Hepatocyte (in vitro differentiated cells): ENCODE measurements at regions not wholly inside any gene's neighbourhood (a gene's known extent, or its start where the extent isn't known, plus 50 kb on each side); places are given as distances from the start of the nearest gene placed in this dataset.

Source experiments
- DNase-seq: peaks from one replicate; pipeline ENCODE4 v3.0.0-alpha.2; 2016; ENCODE audit warnings: low spot score
- H2AFZ ChIP-seq: fragments of 200-600 bp; sonication (generic); 2 replicates; pipeline ENCODE4 v1.6.0; 2016; ENCODE audit warnings: antibody characterized with exemption, mild to moderate bottlenecking
- H3K27ac ChIP-seq: fragments of 200-600 bp; sonication (generic); 2 replicates; pipeline ENCODE4 v1.5.1; 2016; ENCODE audit warnings: mild to moderate bottlenecking
- H3K27me3 ChIP-seq: fragments of 200-600 bp; sonication (generic); 2 replicates; pipeline ENCODE4 v1.6.1; 2016
- H3K36me3 ChIP-seq: fragments of 200-600 bp; sonication (generic); replicated peaks from 2 replicates; pipeline ENCODE4 v1.5.1; 2016; ENCODE audit warnings: low read depth; ENCODE audit not compliant: insufficient read depth
- H3K4me1 ChIP-seq: fragments of 200-600 bp; sonication (generic); 2 replicates; pipeline ENCODE4 v1.5.1; 2016; ENCODE audit warnings: mild to moderate bottlenecking, moderate library complexity; ENCODE audit not compliant: insufficient read depth
- H3K4me2 ChIP-seq: fragments of 200-600 bp; sonication (generic); 2 replicates; pipeline ENCODE4 v1.6.0; 2016
- H3K4me3 ChIP-seq: fragments of 200-600 bp; sonication (generic); 2 replicates; pipeline ENCODE4 v1.5.1; 2016; ENCODE audit warnings: mild to moderate bottlenecking
- H3K79me2 ChIP-seq: fragments of 200-600 bp; sonication (generic); 2 replicates; pipeline ENCODE4 v1.6.0; 2017; ENCODE audit warnings: mild to moderate bottlenecking
- H3K9me2 ChIP-seq: fragments of 200-600 bp; sonication (generic); replicated peaks from 2 replicates; pipeline ENCODE4 v1.6.0; 2017; ENCODE audit warnings: mild to moderate bottlenecking; ENCODE audit not compliant: insufficient read depth
- H3K9me3 ChIP-seq: fragments of 200-600 bp; sonication (generic); 2 replicates; pipeline ENCODE4 v1.5.1; 2016; ENCODE audit warnings: low read depth, mild to moderate bottlenecking
- H4K20me1 ChIP-seq: fragments of 200-600 bp; sonication (generic); 2 replicates; pipeline ENCODE4 v1.6.0; 2016; ENCODE audit warnings: mild to moderate bottlenecking; ENCODE audit not compliant: insufficient read depth, poor library complexity, severe bottlenecking
- CTCF ChIP-seq: fragments of 200-600 bp; sonication (generic); IDR thresholded peaks from 2 replicates; pipeline ENCODE4 v1.5.1; 2016; ENCODE audit warnings: antibody characterized with exemption, mild to moderate bottlenecking; ENCODE audit not compliant: poor library complexity
- EZH2 ChIP-seq: fragments of 200-600 bp; sonication (generic); IDR thresholded peaks from 2 replicates; pipeline ENCODE4 v1.6.1; 2016; ENCODE audit warnings: antibody characterized with exemption, mild to moderate bottlenecking, borderline replicate concordance
- EZH2phosphoT487 ChIP-seq: fragments of 200-600 bp; sonication (generic); IDR thresholded peaks from one replicate; pipeline ENCODE4 v1.6.1; 2018; ENCODE audit warnings: antibody characterized with exemption, mild to moderate bottlenecking, low read depth, moderate library complexity; ENCODE audit not compliant: unreplicated experiment, severe bottlenecking
- WGBS: methylation state at CpG from one replicate; pipeline ENCODE4 v1.1.6; 2016; ENCODE audit warnings: low lambda C conversion rate; ENCODE audit errors: missing lambda C conversion rate; 5-methylcytosine and 5-hydroxymethylcytosine counted together

- no peaks in the 10 kb centered on the region for H3K9me2 ChIP-seq
Observed at GRCh38 chr7:67766906-67767410, 770.3 kb downstream of the TYW1 start.

GRCh38 chr7:67771846-67772605 is 775.4 kb downstream of the TYW1 start:
- Histone ChIP-seq H3K4me1 (peaks cover 2% of the 10 kb centered on the region), H3K4me2 (no peak overlapping the region), H3K79me2 (no peaks in the 10 kb centered on the region), H3K9me2 (no peaks in the 10 kb centered on the region), H4K20me1 (no peaks in the 10 kb centered on the region), H3K27me3 (no peaks in the 10 kb centered on the region), H3K4me3 (no peak overlapping the region), H2AFZ (no peak overlapping the region), H3K9me3 (no peaks in the 10 kb centered on the region), H3K27ac (no peak overlapping the region), H3K36me3 (no peaks in the 10 kb centered on the region)
- DNase-seq = peak; percentile 6
- no peak for TF ChIP-seq CTCF
- TF ChIP-seq EZH2 = no peak
- no peak for TF ChIP-seq EZH2phosphoT487
- 78% methylated on average over 15 of the region's 15 CpGs for WGBS

More at GRCh38 chr7:67766906-67767410, 770.3 kb downstream of the TYW1 start:
- Histone ChIP-seq H3K4me3 (no peak overlapping the region), H3K27me3 (no peaks in the 10 kb centered on the region), H3K4me2 (no peak overlapping the region), H3K27ac (no peak overlapping the region), H2AFZ (no peak overlapping the region), H3K79me2 (no peaks in the 10 kb centered on the region), H3K36me3 (no peaks in the 10 kb centered on the region), H3K9me3 (no peaks in the 10 kb centered on the region), H4K20me1 (no peaks in the 10 kb centered on the region), H3K4me1 (no peaks in the 10 kb centered on the region)
- no peak for DNase-seq
- TF ChIP-seq EZH2phosphoT487 = no peak
- no peak for TF ChIP-seq CTCF
- no peak for TF ChIP-seq EZH2
- 97% methylated on average over 4 of the region's 4 CpGs for WGBS

- Histone ChIP-seq H3K4me3 (no peak overlapping the region), H3K9me3 (no peaks in the 10 kb centered on the region), H3K79me2 (no peaks in the 10 kb centered on the region), H3K4me1 (peaks cover 2% of the 10 kb centered on the region), H3K4me2 (no peak overlapping the region), H3K36me3 (no peaks in the 10 kb centered on the region), H3K27ac (no peak overlapping the region), H4K20me1 (no peaks in the 10 kb centered on the region), H3K9me2 (no peaks in the 10 kb centered on the region), H3K27me3 (no peaks in the 10 kb centered on the region), H2AFZ (no peak overlapping the region)
- TF ChIP-seq EZH2 (no peak), EZH2phosphoT487 (no peak), CTCF (no peak)
- 75% methylated on average over 6 of the region's 6 CpGs for WGBS
- no peak for DNase-seq
Observed at GRCh38 chr7:67773081-67773480, 776.4 kb downstream of the TYW1 start.
